C4-2B (cell line): ENCODE measurements at regions not wholly inside any gene's neighbourhood (a gene's known extent, or its start where the extent isn't known, plus 50 kb on each side); places are given as distances from the start of the nearest gene placed in this dataset.

Experiments used
- H3K27ac ChIP-seq: fragments of 450-650 bp; 2 replicates; pipeline ENCODE4 v1.5.1; 2017
- ZFX ChIP-seq: fragments of 450-650 bp; IDR thresholded peaks from 2 replicates; pipeline ENCODE4 v1.6.1; 2017
- TF ChIP-seq, protein P1 (sequence below): fragments of 450-650 bp; conservative IDR thresholded peaks from 2 replicates; pipeline ENCODE4 v1.5.1; 2017; ENCODE audit warnings: mild to moderate bottlenecking

DNA sequence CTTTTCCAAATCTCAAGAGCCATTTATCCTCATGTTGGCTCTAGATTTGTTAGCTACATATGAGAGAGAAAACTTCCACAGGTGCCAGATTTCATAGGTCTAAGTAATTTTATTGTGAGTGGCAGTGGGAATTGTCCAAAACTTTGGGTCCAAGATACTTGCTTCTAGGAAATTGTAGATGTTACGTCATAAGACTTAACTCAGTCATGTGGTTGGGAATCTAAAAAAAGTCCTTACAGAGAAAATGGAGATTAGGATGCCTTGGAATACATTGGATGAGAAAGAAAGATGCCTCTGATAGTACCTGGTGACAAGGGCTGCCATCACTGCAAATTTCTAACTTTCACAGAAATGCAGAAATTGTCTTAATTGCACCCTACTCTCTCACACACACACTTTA, 506.5 kb downstream of the C4orf33 start:
- TF ChIP-seq, protein P1, sequence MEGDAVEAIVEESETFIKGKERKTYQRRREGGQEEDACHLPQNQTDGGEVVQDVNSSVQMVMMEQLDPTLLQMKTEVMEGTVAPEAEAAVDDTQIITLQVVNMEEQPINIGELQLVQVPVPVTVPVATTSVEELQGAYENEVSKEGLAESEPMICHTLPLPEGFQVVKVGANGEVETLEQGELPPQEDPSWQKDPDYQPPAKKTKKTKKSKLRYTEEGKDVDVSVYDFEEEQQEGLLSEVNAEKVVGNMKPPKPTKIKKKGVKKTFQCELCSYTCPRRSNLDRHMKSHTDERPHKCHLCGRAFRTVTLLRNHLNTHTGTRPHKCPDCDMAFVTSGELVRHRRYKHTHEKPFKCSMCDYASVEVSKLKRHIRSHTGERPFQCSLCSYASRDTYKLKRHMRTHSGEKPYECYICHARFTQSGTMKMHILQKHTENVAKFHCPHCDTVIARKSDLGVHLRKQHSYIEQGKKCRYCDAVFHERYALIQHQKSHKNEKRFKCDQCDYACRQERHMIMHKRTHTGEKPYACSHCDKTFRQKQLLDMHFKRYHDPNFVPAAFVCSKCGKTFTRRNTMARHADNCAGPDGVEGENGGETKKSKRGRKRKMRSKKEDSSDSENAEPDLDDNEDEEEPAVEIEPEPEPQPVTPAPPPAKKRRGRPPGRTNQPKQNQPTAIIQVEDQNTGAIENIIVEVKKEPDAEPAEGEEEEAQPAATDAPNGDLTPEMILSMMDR: no peak
- no peak for TF ChIP-seq ZFX
- H3K27ac ChIP-seq: no peak overlapping the region

DNA sequence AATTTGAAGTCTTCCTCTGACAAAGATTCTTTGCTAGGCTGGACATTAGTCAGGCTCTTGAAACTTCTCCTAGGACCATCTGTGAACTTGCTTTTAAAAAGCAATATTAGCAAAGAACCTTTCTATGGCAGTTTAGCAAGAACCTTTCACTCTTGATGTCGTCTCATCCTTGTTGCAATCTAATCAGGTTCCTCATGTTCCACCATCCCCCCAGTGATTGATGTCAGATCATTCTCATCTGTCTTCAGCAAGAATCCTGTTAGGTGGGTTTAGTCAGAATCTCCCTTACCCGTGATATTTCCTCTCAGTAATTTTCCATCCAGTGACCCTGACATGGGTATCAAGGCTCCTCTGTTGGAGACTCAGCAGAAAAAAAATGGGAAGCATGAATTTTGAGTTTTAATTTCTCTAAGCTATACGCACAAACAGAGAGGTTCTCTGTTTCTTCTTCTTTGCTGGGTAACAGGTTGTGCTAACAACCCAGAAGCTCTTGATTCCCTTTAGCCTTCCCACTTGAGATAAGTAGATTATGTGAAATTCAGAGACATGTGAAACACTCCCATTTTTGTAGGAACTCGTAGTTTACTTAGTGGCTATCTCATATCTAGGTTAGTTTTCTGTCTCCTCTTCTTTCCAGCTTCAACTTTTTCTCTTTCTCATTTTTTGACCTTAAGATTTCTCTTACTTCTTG, 507.4 kb downstream of the C4orf33 start:
- H3K27ac ChIP-seq: no peak overlapping the region
- no peak for TF ChIP-seq ZFX
- TF ChIP-seq, protein P1: no peak

DNA sequence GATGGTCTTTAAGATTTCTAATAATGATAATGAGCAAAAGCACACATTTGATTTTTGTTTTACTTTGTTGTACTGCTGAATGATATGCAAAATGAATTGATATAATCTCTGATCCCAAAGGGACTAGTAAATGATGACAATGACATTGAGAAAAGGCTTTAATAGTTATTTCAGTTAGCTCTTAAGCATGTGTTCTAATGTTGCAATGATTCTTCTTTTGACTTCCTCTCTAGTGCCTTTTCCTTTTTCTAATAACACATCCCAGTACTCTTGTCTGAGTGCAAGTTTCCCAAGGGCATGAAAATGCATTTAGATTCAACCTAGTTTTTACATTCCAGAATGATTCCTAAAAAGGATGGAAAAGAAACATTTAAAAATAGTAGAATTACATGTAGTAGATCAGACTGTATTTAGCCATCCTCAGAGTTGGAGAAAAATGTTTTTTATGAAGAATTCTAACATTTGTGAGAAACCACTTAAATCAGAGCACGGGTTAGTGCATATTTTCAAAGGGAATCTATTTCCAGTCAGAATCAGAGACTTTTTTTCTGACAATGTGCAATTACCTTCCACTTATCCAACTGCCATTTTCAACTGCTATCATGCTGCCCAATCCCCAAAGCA, 508.8 kb downstream of the C4orf33 start:
- no peak for TF ChIP-seq ZFX
- TF ChIP-seq, protein P1: no peak
- no peak overlapping the region for H3K27ac ChIP-seq

DNA sequence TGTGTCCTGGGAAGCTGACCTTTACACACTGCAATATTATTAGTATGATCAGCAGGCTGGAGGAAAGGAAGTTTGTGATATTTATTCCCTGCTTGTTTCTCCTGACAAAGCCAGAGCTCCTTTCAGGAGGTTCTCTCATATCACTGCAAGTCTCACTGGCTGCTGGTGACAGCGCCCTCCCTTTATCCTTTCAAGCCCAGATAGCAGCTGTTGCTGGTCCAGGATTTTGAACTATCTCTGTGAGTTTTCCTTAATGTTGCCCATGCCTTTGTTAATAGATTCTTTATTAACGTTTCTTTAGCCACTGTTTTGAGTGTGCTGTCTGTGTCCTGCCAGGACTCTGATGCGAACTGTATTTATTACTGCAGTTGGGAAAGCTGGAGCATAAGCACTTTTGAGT, 518.7 kb downstream of the C4orf33 start:
- H3K27ac ChIP-seq: no peak overlapping the region
- no peak for TF ChIP-seq ZFX
- TF ChIP-seq, protein P1: no peak

DNA sequence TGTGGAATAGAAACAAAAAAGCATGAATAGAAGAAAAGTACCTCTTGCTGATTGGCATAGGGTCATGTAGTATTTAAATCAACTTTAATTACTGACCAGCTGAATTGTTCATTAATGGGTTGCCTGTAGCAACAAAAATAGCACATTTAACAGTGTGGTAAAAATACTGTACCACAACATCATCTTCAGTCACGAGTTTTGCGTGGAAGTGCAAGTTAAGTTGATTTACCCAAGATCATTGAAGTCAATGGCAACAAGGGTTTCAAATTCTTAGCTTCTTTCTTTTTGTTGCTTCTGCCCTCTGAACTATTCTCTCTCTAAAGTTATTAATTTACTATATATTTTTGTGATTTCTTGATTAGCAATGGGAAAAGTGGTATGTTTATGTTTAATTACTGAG, 526.6 kb downstream of the C4orf33 start:
- no peak overlapping the region for H3K27ac ChIP-seq
- TF ChIP-seq, protein P1: no peak
- TF ChIP-seq ZFX: no peak

DNA sequence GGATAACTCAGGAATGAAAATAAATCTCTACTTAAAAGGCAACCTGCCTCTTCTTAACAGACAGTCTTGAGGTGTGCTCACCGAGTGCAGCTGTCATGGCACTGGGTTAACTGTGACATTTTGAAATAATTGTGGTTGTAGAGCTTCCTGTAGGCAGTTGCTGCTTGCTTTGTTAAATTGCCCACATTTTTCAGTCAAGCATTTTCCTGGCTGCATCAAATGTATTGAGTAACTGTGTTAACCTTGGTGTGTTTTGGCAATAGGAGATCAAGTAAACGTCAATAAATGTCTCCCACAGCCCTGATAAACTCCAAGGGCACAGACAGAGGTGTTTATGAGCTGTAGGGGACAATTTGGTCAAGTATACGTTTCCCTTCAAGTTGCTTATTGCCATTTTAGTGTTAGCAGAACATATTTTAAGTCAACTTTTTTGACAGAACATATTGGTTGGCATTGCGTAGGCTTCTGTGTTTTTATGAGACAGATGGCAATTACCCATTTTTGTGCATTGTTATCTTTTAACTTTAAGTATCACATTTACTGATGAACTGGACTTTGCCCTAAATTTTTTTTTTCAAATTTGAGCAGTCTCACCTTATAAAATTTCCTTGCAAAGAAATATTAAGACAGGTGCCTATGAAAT, 527.4 kb downstream of the C4orf33 start:
- TF ChIP-seq, protein P1: no peak
- TF ChIP-seq ZFX: no peak
- no peak overlapping the region for H3K27ac ChIP-seq

DNA sequence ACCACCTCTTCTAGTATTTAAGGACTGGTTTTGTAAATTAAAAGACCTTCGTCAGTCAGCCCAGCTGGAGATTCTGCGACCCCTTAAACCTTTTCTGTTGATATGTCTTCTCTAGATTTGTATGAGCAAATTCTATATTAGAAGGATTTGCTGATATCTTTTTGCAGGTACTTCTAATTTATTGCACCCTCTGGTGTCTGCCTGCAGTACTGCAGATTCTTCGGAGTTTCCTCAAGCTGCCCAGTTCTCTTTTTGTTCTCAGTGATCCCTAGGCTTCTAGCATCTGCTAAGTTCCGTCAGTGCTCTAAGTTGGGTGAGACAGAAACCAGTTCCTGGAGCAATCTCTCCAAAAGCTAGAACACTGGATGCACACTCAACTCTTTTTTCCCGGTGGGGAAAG, 545.2 kb downstream of the C4orf33 start:
- H3K27ac ChIP-seq: no peak overlapping the region
- TF ChIP-seq ZFX: no peak
- TF ChIP-seq, protein P1: peak; percentile 77
